Calu3 (cell line): ENCODE measurements at regions not wholly inside any gene's neighbourhood (a gene's known extent, or its start where the extent isn't known, plus 50 kb on each side); places are given as distances from the start of the nearest gene placed in this dataset.

ENCODE experiments used
- BruUV-seq: library from RNA; stranded (reverse); fragments of 400-500 nt; replicated peaks from 2 replicates; lab custom pipeline; 2021; lab: Mats Ljungman, UMichigan
- CTCF ChIA-PET: fragments of 300-600 bp; sonication (Branson Sonifier 250); formaldehyde crosslinking; loops from one replicate; lab custom pipeline; 2022; ENCODE audit warnings: antibody characterized with exemption; lab: Charles Lee
- DNase-seq: peaks from one replicate; pipeline ENCODE4 v3.0.0; 2022
- H3K27ac Mint-ChIP-seq: one replicate; pipeline ENCODE4 v1.8.0; 2022; ENCODE audit warnings: mixed read lengths; ENCODE audit not compliant: unreplicated experiment
- H3K27me3 Mint-ChIP-seq: one replicate; pipeline ENCODE4 v1.8.0; 2022; ENCODE audit warnings: mixed read lengths; ENCODE audit not compliant: unreplicated experiment
- H3K36me3 Mint-ChIP-seq: one replicate; pipeline ENCODE4 v1.8.0; 2022; ENCODE audit warnings: mild to moderate bottlenecking, moderate library complexity, mixed read lengths; ENCODE audit not compliant: insufficient read depth, unreplicated experiment
- H3K4me1 Mint-ChIP-seq: one replicate; pipeline ENCODE4 v1.8.0; 2022; ENCODE audit warnings: mild to moderate bottlenecking, low read depth, mixed read lengths; ENCODE audit not compliant: unreplicated experiment
- H3K4me3 Mint-ChIP-seq: one replicate; pipeline ENCODE4 v1.8.0; 2022; ENCODE audit warnings: mild to moderate bottlenecking, low read depth, moderate library complexity, mixed read lengths; ENCODE audit not compliant: unreplicated experiment
- H3K9me3 Mint-ChIP-seq: one replicate; pipeline ENCODE4 v1.8.0; 2022; ENCODE audit warnings: low read depth, mixed read lengths; ENCODE audit not compliant: unreplicated experiment
- CTCF ChIP-seq: fragments of 200-600 bp; IDR thresholded peaks from one replicate; pipeline ENCODE4 v1.8.0; 2022; ENCODE audit warnings: antibody characterized with exemption; ENCODE audit not compliant: unreplicated experiment
- intact Hi-C: fragments of 100-400 bp; cut with micrococcal nuclease; formaldehyde crosslinking; loops from one replicate; pipeline ENCODE4 v1.10.0; 2022; ENCODE audit not compliant: unreplicated experiment

GRCh38 chr4:144504883-144505282 lies 141.1 kb upstream of the HHIP start:
- Mint-ChIP-seq H3K9me3 (no peaks in the 10 kb centered on the region), H3K27ac (no peak overlapping the region), H3K4me3 (no peak overlapping the region), H3K36me3 (no peaks in the 10 kb centered on the region), H3K27me3 (no peaks in the 10 kb centered on the region), H3K4me1 (no peaks in the 10 kb centered on the region)
- no peak for TF ChIP-seq CTCF
- DNase-seq: no peak
- BruUV-seq: no TSS peak
- intact Hi-C loops: no loop called here
- CTCF ChIA-PET: no interaction called here

GRCh38 chr4:144507311-144508101 lies 138.4 kb upstream of the HHIP start:
- no peaks in the 10 kb centered on the region for H3K9me3 Mint-ChIP-seq
- intact Hi-C loops: no loop called here
- CTCF ChIA-PET: no interaction called here
- no peaks in the 10 kb centered on the region for H3K36me3 Mint-ChIP-seq
- H3K4me3 Mint-ChIP-seq: no peak overlapping the region
- no peak for DNase-seq
- H3K4me1 Mint-ChIP-seq: no peaks in the 10 kb centered on the region
- no peak overlapping the region for H3K27ac Mint-ChIP-seq
- BruUV-seq: no TSS peak
- H3K27me3 Mint-ChIP-seq: no peaks in the 10 kb centered on the region
- no peak for TF ChIP-seq CTCF

GRCh38 chr4:144509088-144510015 lies 136.6 kb upstream of the HHIP start:
- no peak for TF ChIP-seq CTCF
- DNase-seq: no peak
- no peak overlapping the region for H3K4me3 Mint-ChIP-seq

GRCh38 chr4:144514736-144515135 lies 131.2 kb upstream of the HHIP start:
- Mint-ChIP-seq H3K27ac (no peak overlapping the region), H3K36me3 (no peaks in the 10 kb centered on the region), H3K27me3 (no peaks in the 10 kb centered on the region), H3K9me3 (no peaks in the 10 kb centered on the region), H3K4me3 (no peak overlapping the region), H3K4me1 (no peaks in the 10 kb centered on the region)
- no peak for DNase-seq
- no peak for TF ChIP-seq CTCF
- BruUV-seq: no TSS peak
- intact Hi-C loops: no loop called here
- CTCF ChIA-PET: no interaction called here

More at GRCh38 chr4:144509088-144510015, 136.6 kb upstream of the HHIP start:
- Mint-ChIP-seq H3K27ac (no peak overlapping the region), H3K27me3 (no peaks in the 10 kb centered on the region), H3K4me1 (no peaks in the 10 kb centered on the region), H3K36me3 (no peaks in the 10 kb centered on the region), H3K9me3 (no peaks in the 10 kb centered on the region)
- intact Hi-C loops: no loop called here
- CTCF ChIA-PET: no interaction called here
- BruUV-seq: no TSS peak
